ENCODE measurements at regions not wholly inside any gene's neighbourhood (a gene's known extent, or its start where the extent isn't known, plus 50 kb on each side); places are given as distances from the start of the nearest gene placed in this dataset.

DNA sequence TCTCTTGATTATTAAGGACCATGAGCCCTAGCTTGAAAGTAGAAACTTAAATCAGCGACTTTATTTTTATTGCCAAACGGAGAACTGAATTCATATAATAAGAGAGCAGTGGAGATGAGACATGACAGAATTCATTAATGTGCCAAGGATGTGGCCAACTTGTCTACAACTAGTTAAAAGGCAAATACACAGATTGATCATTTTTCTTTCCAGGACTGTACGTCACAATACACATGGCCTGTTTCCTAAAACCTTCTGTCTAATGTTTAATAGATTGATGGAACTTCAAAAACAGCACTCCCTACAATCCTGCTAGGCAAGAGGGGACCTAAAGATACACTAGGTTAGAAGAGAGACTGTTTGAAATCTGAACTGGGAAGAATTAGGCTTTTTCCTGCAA, 647.8 kb downstream of the SATB2 start:
- DNase-seq (ENCODE audit: low spot score): no peak

GRCh38 chr2:198807131-198807530, 650.6 kb downstream of the SATB2 start:
- no peak for DNase-seq (ENCODE audit: low spot score)

GRCh38 chr2:198795419-198795818, 662.3 kb downstream of the SATB2 start:
- DNase-seq (ENCODE audit: low spot score): no peak

GRCh38 chr2:198791623-198792022, 666.1 kb downstream of the SATB2 start:
- DNase-seq (ENCODE audit: low spot score): no peak

- no peak for DNase-seq (ENCODE audit: low spot score)
Measured at GRCh38 chr2:198788676-198789075, 669.1 kb downstream of the SATB2 start.

DNA sequence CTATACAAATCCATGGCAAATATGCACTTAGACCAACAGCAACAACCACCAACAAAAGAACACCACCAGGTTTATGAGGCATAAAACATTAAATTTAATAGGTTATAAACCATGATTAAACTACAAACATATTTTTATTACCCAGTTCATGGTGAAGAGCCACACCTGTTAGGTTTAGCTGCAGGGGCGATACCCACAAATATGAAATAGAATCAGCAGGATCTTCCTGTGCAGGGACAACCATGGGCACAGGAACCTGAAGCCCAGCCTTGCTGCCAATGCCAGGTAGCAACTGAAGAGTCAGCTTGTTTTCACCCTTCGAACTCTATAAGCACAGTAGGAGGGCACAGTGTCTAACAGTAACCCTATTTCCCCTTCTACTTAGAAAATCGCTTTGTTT, 675.0 kb downstream of the SATB2 start:
- no peak for DNase-seq (ENCODE audit: low spot score)

GRCh38 chr2:198776616-198777406, 680.9 kb downstream of the SATB2 start:
- no peak for DNase-seq (ENCODE audit: low spot score)

DNA sequence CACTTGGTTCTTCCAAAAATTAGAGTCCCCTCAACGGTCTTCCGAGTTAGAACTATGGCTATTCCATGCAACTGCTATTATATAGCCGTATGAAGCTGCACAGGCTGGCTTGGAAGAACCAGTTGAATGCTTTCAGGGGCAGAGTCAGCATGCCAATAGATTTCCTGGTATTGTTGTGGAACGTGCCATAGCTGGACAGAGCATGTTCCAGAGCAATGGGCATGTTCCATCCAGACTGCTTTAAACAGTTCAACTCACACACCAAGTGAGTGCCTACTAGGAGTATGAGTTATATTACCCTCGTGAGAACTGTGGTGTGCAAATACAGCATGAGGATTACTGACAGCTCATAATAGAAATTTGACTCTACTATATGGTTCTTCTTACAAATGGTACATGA, 682.0 kb downstream of the SATB2 start:
- no peak for DNase-seq (ENCODE audit: low spot score)

DNA sequence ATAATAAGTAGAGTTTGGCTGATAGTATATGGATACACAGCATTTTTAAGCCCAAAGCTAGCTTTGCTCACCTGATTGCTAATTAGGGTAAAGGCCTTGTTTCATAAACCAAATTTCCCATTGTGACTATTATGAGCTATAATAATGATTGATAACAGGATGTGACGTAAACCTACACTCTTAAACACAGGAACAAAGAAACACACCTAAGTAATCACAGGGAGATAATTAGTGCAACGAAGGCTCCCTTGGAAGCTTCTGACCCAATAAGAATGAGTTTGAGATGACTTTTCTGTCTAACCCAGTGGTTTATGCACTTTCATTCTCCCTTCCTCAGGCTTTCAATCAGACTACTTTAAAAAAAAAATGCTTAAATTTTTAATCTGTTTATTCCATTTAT, 683.2 kb downstream of the SATB2 start:
- no peak for DNase-seq (ENCODE audit: low spot score)

GRCh38 chr2:198767694-198768093, 690.0 kb downstream of the SATB2 start:
- no peak for DNase-seq (ENCODE audit: low spot score)

- no peak for DNase-seq (ENCODE audit: low spot score)
Measured at GRCh38 chr2:198763793-198764192, 693.9 kb downstream of the SATB2 start.

GRCh38 chr2:198762441-198762840, 695.3 kb downstream of the SATB2 start:
- DNase-seq (ENCODE audit: low spot score): no peak

GRCh38 chr2:198757069-198757468, 700.7 kb downstream of the SATB2 start:
- DNase-seq (ENCODE audit: low spot score): no peak

- DNase-seq (ENCODE audit: low spot score): no peak
Measured at GRCh38 chr2:198756166-198756565, 701.6 kb downstream of the SATB2 start.

DNA sequence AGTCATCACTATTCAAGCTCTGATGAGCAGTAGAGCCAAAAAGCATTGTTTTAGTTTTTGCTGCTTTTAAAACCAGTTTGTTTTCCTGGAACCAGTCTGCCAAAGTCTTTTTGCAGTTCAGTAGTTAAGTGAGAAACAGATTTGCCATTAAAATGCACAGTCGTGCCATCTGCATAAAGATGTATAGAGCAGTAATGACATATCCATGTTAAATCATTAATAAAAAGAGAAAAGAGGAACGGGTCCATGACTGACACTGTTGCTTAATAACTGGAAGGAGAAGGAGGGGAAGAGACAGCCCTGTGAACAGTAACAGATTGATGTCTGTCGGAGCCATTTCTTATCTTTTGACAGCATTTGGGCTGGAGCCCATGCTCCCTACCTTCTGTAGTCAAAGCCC, 704.6 kb downstream of the SATB2 start:
- DNase-seq (ENCODE audit: low spot score): no peak

GRCh38 chr2:198749364-198749763, 708.4 kb downstream of the SATB2 start:
- DNase-seq (ENCODE audit: low spot score): no peak

GRCh38 chr2:198731842-198732399, 725.8 kb downstream of the SATB2 start:
- no peak for DNase-seq (ENCODE audit: low spot score)

DNA sequence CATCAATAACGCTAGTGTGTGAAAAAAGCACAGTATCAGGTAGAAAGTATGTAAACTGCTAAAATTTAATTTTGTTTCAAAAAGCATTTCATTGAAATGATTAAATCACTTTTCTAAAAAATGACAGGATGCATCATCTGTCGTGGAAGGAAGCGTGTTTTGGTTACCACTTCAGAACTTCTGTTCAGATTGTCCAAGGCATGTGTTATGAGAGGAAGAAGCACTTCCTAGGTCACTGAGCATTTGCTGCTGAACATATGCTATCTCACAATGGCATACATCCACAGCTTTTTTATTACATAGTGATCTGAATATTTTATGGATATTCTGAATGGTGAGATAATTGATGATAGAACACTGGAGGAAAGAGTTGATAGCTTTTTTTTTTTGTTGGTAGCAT, 737.5 kb downstream of the SATB2 start:
- DNase-seq (ENCODE audit: low spot score): no peak

- DNase-seq (ENCODE audit: low spot score): no peak
Measured at GRCh38 chr2:198717451-198717850, 740.3 kb downstream of the SATB2 start.

- no peak for DNase-seq (ENCODE audit: low spot score)
Measured at GRCh38 chr2:198715302-198715835, 742.4 kb downstream of the SATB2 start.

DNA sequence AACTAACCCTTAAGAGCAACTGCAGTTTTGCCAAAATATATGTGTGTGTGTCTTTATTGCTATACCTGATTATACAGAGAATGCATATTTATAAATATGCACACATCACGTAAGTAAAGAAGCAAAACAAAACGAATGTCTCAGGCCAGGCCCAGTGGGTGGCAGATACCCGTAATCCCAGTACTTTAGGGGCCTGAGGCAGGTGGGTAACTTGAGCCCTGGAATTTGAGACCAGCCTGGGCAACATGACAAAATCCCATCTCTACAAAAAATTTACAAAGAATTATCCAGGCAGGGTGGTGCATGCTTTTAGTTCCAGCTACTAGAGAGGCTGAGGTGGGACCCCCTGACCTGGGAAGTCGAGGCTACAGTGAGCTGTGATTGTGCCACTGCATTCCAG, 745.3 kb downstream of the SATB2 start:
- DNase-seq (ENCODE audit: low spot score): no peak

DNA sequence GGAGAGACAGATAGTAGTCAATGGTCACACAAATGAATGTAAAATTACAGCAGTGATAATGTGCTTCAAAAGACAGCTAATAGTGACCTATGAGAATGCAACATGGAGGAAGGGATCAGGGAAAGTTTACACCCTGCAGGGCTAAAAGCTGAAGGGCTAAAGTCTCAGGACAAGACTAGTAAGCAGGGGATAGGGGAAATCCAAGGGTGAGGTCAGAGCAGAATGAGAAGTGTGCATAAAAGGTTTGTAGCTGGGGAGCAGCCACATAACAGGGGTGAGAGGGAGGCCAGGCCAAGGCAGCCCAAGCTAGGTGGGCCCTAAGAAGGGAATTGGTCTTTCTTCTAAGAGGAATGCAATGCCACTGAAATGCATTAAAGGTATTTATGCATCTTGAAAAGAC, 746.3 kb downstream of the SATB2 start:
- no peak for DNase-seq (ENCODE audit: low spot score)

DNA sequence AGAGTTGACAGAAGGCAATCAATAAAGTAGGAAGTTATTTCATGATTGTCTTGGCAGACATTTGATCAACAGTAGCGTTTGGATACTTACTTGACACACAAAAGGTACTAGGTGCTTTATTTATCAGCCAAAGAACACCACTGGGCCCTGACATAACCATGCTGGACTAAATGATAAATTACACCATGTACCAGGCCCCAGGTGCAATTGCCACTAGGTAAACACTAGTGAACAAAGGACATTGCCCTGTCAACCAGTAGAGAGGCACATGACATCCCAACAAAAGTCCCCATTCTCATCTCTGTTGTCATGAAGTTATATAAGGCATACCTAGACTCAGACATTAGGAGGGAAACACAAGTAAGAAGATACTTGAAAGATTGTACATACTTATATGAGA, 747.2 kb downstream of the SATB2 start:
- DNase-seq (ENCODE audit: low spot score): no peak
